ENCODE measurements at regions not wholly inside any gene's neighbourhood (a gene's known extent, or its start where the extent isn't known, plus 50 kb on each side); places are given as distances from the start of the nearest gene placed in this dataset.
"Not testable (repeated sequence)": the region's sequence is repeated elsewhere in the genome, so short reads cannot be mapped to it uniquely, and the experiment has no call there.

GRCh38 chr1:90273241-90273774 is 278.4 kb downstream of the ZNF326 start:
- intact Hi-C loops (cut with micrococcal nuclease): no loop called here
- DNase-seq: no peak
- no peak for ATAC-seq

- ATAC-seq (no peak), DNase-seq (no peak)
- intact Hi-C loops (cut with micrococcal nuclease): no loop called here
Measured at GRCh38 chr1:90262791-90263190, 267.9 kb downstream of the ZNF326 start.

GRCh38 chr1:90262286-90262685 is 267.4 kb downstream of the ZNF326 start:
- DNase-seq (no peak), ATAC-seq (no peak)
- intact Hi-C loops (cut with micrococcal nuclease): no loop called here

GRCh38 chr1:90246069-90246468 is 251.2 kb downstream of the ZNF326 start:
- intact Hi-C loops (cut with micrococcal nuclease): no loop called here
- no peak for ATAC-seq
- DNase-seq: no peak

GRCh38 chr1:90236493-90236892 is 241.6 kb downstream of the ZNF326 start:
- ATAC-seq (no peak), DNase-seq (no peak)
- intact Hi-C loops (cut with micrococcal nuclease): no loop called here

- ATAC-seq (no peak), DNase-seq (no peak)
- intact Hi-C loops (cut with micrococcal nuclease): no loop called here
Measured at GRCh38 chr1:90223401-90223800, 228.5 kb downstream of the ZNF326 start.

- no peak for DNase-seq
- no peak for ATAC-seq
- intact Hi-C loops (cut with micrococcal nuclease): no loop called here
Measured at GRCh38 chr1:90220941-90221693, 226.2 kb downstream of the ZNF326 start.

GRCh38 chr1:90220496-90220895 is 225.6 kb downstream of the ZNF326 start:
- no peak for ATAC-seq
- intact Hi-C loops (cut with micrococcal nuclease): no loop called here
- no peak for DNase-seq

- DNase-seq; ATAC-seq; intact Hi-C loops (cut with micrococcal nuclease): not testable (repeated sequence)
Measured at GRCh38 chr1:90219166-90219871, 224.4 kb downstream of the ZNF326 start.

GRCh38 chr1:90210633-90211491 is 216.0 kb downstream of the ZNF326 start:
- intact Hi-C loops (cut with micrococcal nuclease): no loop called here
- DNase-seq (no peak), ATAC-seq (no peak)

GRCh38 chr1:90208949-90209348 is 214.0 kb downstream of the ZNF326 start:
- no peak for DNase-seq
- intact Hi-C loops (cut with micrococcal nuclease): no loop called here
- no peak for ATAC-seq

- ATAC-seq (no peak), DNase-seq (no peak)
- intact Hi-C loops (cut with micrococcal nuclease): no loop called here
Measured at GRCh38 chr1:90206260-90206659, 211.3 kb downstream of the ZNF326 start.

GRCh38 chr1:90204780-90205179 is 209.9 kb downstream of the ZNF326 start:
- no peak for DNase-seq
- intact Hi-C loops (cut with micrococcal nuclease): no loop called here
- ATAC-seq: no peak

GRCh38 chr1:90204023-90204590 is 209.2 kb downstream of the ZNF326 start:
- no peak for ATAC-seq
- intact Hi-C loops (cut with micrococcal nuclease): no loop called here
- DNase-seq: no peak

- DNase-seq: no peak
- intact Hi-C loops (cut with micrococcal nuclease): no loop called here
- ATAC-seq: no peak
Measured at GRCh38 chr1:90201467-90202358, 206.8 kb downstream of the ZNF326 start.

GRCh38 chr1:90200646-90201205 is 205.8 kb downstream of the ZNF326 start:
- ATAC-seq (no peak), DNase-seq (no peak)
- intact Hi-C loops (cut with micrococcal nuclease): no loop called here

GRCh38 chr1:90198616-90199332 is 203.9 kb downstream of the ZNF326 start:
- DNase-seq: no peak
- intact Hi-C loops (cut with micrococcal nuclease): no loop called here
- ATAC-seq: no peak

GRCh38 chr1:90193116-90193515 is 198.2 kb downstream of the ZNF326 start:
- DNase-seq (no peak), ATAC-seq (no peak)
- intact Hi-C loops (cut with micrococcal nuclease): no loop called here

Data from left ventricle myocardium superior (tissue), 1 donor.